Mucosa of descending colon (tissue), 3 donors: ENCODE measurements at regions not wholly inside any gene's neighbourhood (a gene's known extent, or its start where the extent isn't known, plus 50 kb on each side); places are given as distances from the start of the nearest gene placed in this dataset.

Source experiments
- ATAC-seq: fragments of 200-7000 bp; cut with Tn5 transposase; one replicate; pipeline ENCODE4 v1.9.1; 2020; ENCODE audit warnings: mild to moderate bottlenecking, moderate library complexity
- DNase-seq, 3 donors: peaks; one replicate each; pipeline ENCODE4 v3.0.0-alpha.2; 2020
- H3K36me3 ChIP-seq: fragments of 200-600 bp; one replicate; pipeline ENCODE4 v1.8.0; 2021; ENCODE audit warnings: low read depth, mild to moderate bottlenecking
- H3K4me1 ChIP-seq: fragments of 200-600 bp; one replicate; pipeline ENCODE4 v1.8.0; 2021; ENCODE audit warnings: low read depth, mild to moderate bottlenecking
- H3K4me3 ChIP-seq: fragments of 200-600 bp; one replicate; pipeline ENCODE4 v1.8.0; 2021; ENCODE audit warnings: mild to moderate bottlenecking
- H3K9me3 ChIP-seq: fragments of 200-600 bp; one replicate; pipeline ENCODE4 v1.8.0; 2021; ENCODE audit warnings: mild to moderate bottlenecking
- intact Hi-C, 2 donors: fragments of 100-400 bp; cut with DNase I in 1 of 2; cut with micrococcal nuclease in 1 of 2; formaldehyde crosslinking; loops; one replicate each; pipeline versions ENCODE4 v1.11.0 to v1.11.1; 2022; cut with DNase I, micrococcal nuclease
- TF ChIP-seq, protein P1 (sequence below): fragments of 200-600 bp; IDR thresholded peaks from one replicate; pipeline ENCODE4 v1.8.0; 2022; ENCODE audit warnings: antibody characterized with exemption, mild to moderate bottlenecking
- donor health status: DM: no; HTN: no; CAD: no; lungs with moderate emphysema.
- donor health status: DM: no; HTN: no; CAD: no.
- donor health status: DM: no; HTN: yes; CAD: no.

DNA sequence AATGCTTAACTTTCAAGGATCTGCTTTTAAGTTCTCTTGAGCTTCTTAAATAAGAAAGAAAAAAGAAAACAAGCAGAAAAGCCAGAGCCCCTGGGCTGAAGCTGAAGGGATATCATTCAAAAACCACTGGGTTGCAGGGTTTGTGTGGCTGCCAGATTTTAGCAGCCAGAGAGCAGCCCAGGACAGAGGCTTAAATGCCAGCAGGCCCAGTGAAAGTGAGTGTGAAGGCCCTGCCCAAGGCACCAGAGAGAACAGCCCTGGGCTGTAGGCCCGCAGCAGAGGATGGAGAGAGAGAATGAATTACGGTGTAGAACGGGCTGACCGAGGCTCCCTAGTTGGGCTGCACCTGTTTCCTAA is 106.3 kb upstream of the BOC start:
- intact Hi-C loops, result no loop called here
- Histone ChIP-seq H3K4me1 (no peaks in the 10 kb centered on the region), H3K9me3 (no peaks in the 10 kb centered on the region), H3K36me3 (no peaks in the 10 kb centered on the region), H3K4me3 (no peak overlapping the region)
- TF ChIP-seq, protein P1, sequence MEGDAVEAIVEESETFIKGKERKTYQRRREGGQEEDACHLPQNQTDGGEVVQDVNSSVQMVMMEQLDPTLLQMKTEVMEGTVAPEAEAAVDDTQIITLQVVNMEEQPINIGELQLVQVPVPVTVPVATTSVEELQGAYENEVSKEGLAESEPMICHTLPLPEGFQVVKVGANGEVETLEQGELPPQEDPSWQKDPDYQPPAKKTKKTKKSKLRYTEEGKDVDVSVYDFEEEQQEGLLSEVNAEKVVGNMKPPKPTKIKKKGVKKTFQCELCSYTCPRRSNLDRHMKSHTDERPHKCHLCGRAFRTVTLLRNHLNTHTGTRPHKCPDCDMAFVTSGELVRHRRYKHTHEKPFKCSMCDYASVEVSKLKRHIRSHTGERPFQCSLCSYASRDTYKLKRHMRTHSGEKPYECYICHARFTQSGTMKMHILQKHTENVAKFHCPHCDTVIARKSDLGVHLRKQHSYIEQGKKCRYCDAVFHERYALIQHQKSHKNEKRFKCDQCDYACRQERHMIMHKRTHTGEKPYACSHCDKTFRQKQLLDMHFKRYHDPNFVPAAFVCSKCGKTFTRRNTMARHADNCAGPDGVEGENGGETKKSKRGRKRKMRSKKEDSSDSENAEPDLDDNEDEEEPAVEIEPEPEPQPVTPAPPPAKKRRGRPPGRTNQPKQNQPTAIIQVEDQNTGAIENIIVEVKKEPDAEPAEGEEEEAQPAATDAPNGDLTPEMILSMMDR, result no peak
- DNase-seq (no peak), ATAC-seq (no peak)

DNA sequence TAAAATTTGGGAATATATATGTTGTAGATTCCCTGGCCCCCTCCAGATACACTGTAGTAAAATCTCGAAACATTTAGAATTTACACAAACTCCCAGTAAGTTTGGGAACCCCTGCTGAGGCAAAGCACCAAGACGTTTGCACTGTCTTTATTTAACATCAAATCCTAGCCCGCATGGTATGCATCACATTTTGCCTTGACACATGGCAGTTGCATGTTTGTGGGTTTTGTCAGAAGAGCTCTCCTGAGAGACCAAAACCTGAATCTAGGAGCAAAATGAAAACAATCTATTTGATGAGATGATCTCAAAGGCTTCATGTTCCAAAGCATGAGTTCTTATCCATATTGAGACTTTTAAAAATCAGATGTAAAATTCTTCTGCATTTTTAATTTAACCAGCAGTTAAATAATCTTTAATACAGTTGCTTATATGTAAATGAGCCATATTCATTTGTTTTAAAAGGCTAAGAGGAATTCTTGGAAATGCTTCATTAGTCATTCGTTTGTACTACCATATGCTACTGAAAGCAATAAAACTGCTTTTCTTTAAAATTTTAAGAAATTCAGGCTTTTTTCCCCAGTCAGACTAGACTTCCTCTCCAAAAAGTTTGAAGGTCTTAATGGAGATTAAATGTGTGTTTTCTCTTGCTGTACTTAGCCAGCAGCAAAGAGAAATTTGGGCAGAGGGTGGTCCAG is 105.2 kb upstream of the BOC start:
- Histone ChIP-seq H3K36me3 (no peaks in the 10 kb centered on the region), H3K9me3 (no peaks in the 10 kb centered on the region), H3K4me1 (no peaks in the 10 kb centered on the region), H3K4me3 (no peak overlapping the region)
- ATAC-seq (no peak), DNase-seq (no peak)
- intact Hi-C loops, result no loop called here
- TF ChIP-seq, protein P1, result no peak

GRCh38 chr3:113110267-113110666 is 101.1 kb upstream of the BOC start:
- intact Hi-C loops, result no loop called here
- no peaks in the 10 kb centered on the region for H3K4me1 ChIP-seq
- H3K36me3 ChIP-seq, result no peaks in the 10 kb centered on the region
- TF ChIP-seq, protein P1, result no peak
- DNase-seq, result peak in 2 of 3 donors; percentile 39 to 64
- ATAC-seq, result peak; percentile 85
- H3K9me3 ChIP-seq, result no peaks in the 10 kb centered on the region
- H3K4me3 ChIP-seq, result no peak overlapping the region

DNA sequence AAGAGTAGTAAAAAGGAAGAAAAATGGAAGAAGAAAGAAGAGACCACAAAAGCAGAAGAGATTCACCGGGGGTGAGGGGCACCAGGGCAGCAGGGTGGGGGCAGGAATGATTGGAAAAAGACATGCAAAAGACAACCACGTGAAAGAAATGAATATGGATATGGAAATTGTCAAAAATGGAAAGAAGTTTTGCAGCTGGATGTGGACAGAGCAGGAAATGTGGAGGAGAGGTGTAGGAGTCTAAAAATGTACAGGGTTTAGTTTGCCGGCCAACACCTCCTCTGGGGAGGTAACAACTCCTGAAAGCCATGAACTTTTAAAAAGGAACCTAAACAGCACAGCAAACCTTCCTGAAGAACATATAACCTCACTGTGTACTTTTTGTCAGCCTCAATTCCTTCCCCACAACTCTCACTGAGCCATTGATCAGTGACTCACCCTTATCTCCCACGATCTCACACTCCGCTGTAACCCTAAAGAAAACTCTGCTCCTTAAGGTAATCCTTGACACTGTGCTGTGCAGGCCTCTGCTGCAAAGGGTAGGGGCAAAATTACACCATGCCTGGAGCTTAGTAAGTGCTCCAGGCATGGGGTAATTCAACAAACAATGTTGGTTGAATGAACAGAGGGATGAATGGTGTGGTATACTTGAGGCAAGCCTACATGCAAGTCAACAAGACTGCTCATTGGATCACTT is 100.2 kb upstream of the BOC start:
- intact Hi-C loops, result no loop called here
- ATAC-seq, result peak; percentile 27
- Histone ChIP-seq H3K36me3 (no peaks in the 10 kb centered on the region), H3K4me1 (no peaks in the 10 kb centered on the region), H3K9me3 (no peaks in the 10 kb centered on the region), H3K4me3 (no peak overlapping the region)
- TF ChIP-seq, protein P1, result no peak
- no peak for DNase-seq

GRCh38 chr3:113113361-113113760 is 98.0 kb upstream of the BOC start:
- ATAC-seq (no peak), DNase-seq (no peak)
- intact Hi-C loops, result no loop called here
- TF ChIP-seq, protein P1, result no peak
- Histone ChIP-seq H3K4me1 (no peaks in the 10 kb centered on the region), H3K36me3 (no peaks in the 10 kb centered on the region), H3K4me3 (no peak overlapping the region), H3K9me3 (no peaks in the 10 kb centered on the region)
